ENCODE measurements at regions not wholly inside any gene's neighbourhood (a gene's known extent, or its start where the extent isn't known, plus 50 kb on each side); places are given as distances from the start of the nearest gene placed in this dataset.
A peak's percentile ranks its signal among the peaks of the same experiment; 100 is the strongest.

- TF ChIP-seq GATA3 (IDR thresholded peaks at IDR 0.05; ENCODE audit: low read depth, low read length), result no peak; the same call in 1 of the 2 replicates
- peak; percentile 43 for TF ChIP-seq GATA2 (IDR thresholded peaks at IDR 0.05; ENCODE audit: low read depth, low read length)
Observed at GRCh38 chr16:72240466-72240865, 68.5 kb upstream of the PMFBP1 start.
